ENCODE measurements at regions not wholly inside any gene's neighbourhood (a gene's known extent, or its start where the extent isn't known, plus 50 kb on each side); places are given as distances from the start of the nearest gene placed in this dataset.
"Not testable (repeated sequence)": the region's sequence is repeated elsewhere in the genome, so short reads cannot be mapped to it uniquely, and the experiment has no call there.

- no peak for DNase-seq
These were observed 94.9 kb upstream of the CHD2 start for GRCh38 chr15:92805080-92805690.

GRCh38 chr15:92806171-92806570 is 94.0 kb upstream of the CHD2 start:
- DNase-seq = not testable (repeated sequence)

- DNase-seq = no peak
These were observed 93.4 kb upstream of the CHD2 start for GRCh38 chr15:92806763-92807162.

- DNase-seq = peak; percentile 49
These were observed 92.1 kb upstream of the CHD2 start for GRCh38 chr15:92807971-92808571.

GRCh38 chr15:92808598-92809063 is 91.5 kb upstream of the CHD2 start:
- DNase-seq = peak; percentile 69

GRCh38 chr15:92809064-92809879 is 90.9 kb upstream of the CHD2 start:
- DNase-seq = peak; percentile 100

- DNase-seq = peak; percentile 64
These were observed 90.2 kb upstream of the CHD2 start for GRCh38 chr15:92809880-92810361.

- DNase-seq = peak; percentile 73
These were observed 89.5 kb upstream of the CHD2 start for GRCh38 chr15:92810418-92811138.

- peak; percentile 55 for DNase-seq
These were observed 88.8 kb upstream of the CHD2 start for GRCh38 chr15:92811148-92811913.

- no peak for DNase-seq
These were observed 87.9 kb upstream of the CHD2 start for GRCh38 chr15:92812271-92812670.

GRCh38 chr15:92813485-92813884 is 86.6 kb upstream of the CHD2 start:
- no peak for DNase-seq

GRCh38 chr15:92817339-92817886 is 82.7 kb upstream of the CHD2 start:
- DNase-seq = no peak

GRCh38 chr15:92818651-92819277 is 81.4 kb upstream of the CHD2 start:
- DNase-seq = no peak

GRCh38 chr15:92819278-92820235 is 80.6 kb upstream of the CHD2 start:
- peak; percentile 56 for DNase-seq

- DNase-seq = peak; percentile 97
These were observed 79.7 kb upstream of the CHD2 start for GRCh38 chr15:92820236-92821021.

GRCh38 chr15:92821491-92822116 is 78.5 kb upstream of the CHD2 start:
- no peak for DNase-seq

- no peak for DNase-seq
These were observed 77.6 kb upstream of the CHD2 start for GRCh38 chr15:92822216-92823144.

- no peak for DNase-seq
These were observed 74.1 kb upstream of the CHD2 start for GRCh38 chr15:92825985-92826384.
